Small intestine (tissue), 7 donors: ENCODE measurements at regions not wholly inside any gene's neighbourhood (a gene's known extent, or its start where the extent isn't known, plus 50 kb on each side); places are given as distances from the start of the nearest gene placed in this dataset.

Experiments used
- DNase-seq, 2 donors: peaks; one replicate each; pipeline versions ENCODE4 v3.0.0 to v3.0.0-alpha.2; 2013
- FAIRE-seq: peaks from 2 replicates; lab custom pipeline; 2012; peaks lifted over from hg19 to GRCh38; lab: Jason Lieb, UNC
- H3K27ac ChIP-seq, 3 donors: one replicate each; pipeline ENCODE4 v1.5.1; 2013; ENCODE audit warnings: low read length in 2 of 3, mild to moderate bottlenecking in 2 of 3, control low read depth in 1 of 3, inconsistent platforms in 1 of 3, low read depth in 1 of 3, moderate library complexity in 1 of 3
- H3K27me3 ChIP-seq, 3 donors: one replicate each; pipeline ENCODE4 v1.6.1; 2013; ENCODE audit warnings: low read length in 3 of 3, inconsistent platforms in 1 of 3; ENCODE audit not compliant: control insufficient read depth in 3 of 3, insufficient read depth in 3 of 3
- H3K36me3 ChIP-seq, 3 donors: one replicate each; pipeline ENCODE4 v1.6.1; 2013; ENCODE audit warnings: low read length in 3 of 3, inconsistent platforms in 1 of 3, low read depth in 1 of 3, mild to moderate bottlenecking in 1 of 3, moderate library complexity in 1 of 3; ENCODE audit not compliant: control insufficient read depth in 3 of 3, insufficient read depth in 2 of 3
- H3K4me1 ChIP-seq, 3 donors: one replicate each; pipeline ENCODE4 v1.6.1; 2013; ENCODE audit warnings: low read length in 2 of 3, inconsistent platforms in 1 of 3, low read depth in 1 of 3, mild to moderate bottlenecking in 1 of 3, moderate library complexity in 1 of 3; ENCODE audit not compliant: control insufficient read depth in 3 of 3, insufficient read depth in 2 of 3
- H3K4me3 ChIP-seq, 3 donors: one replicate each; pipeline ENCODE4 v1.5.1; 2013; ENCODE audit warnings: low read length in 3 of 3, control low read depth in 1 of 3, inconsistent platforms in 1 of 3, low read depth in 1 of 3, mild to moderate bottlenecking in 1 of 3, moderate library complexity in 1 of 3
- H3K9me3 ChIP-seq, 2 donors: one replicate each; pipeline ENCODE4 v1.6.1; 2013; ENCODE audit warnings: low read depth in 1 of 2, low read length in 1 of 2; ENCODE audit not compliant: control insufficient read depth in 2 of 2, insufficient read depth in 1 of 2
- WGBS, 3 donors: extraction: QIAGEN DNeasy Blood & Tissue Kit; methylation state at CpG; one replicate each; pipeline ENCODE4 v1.1.7; 2013; 5-methylcytosine and 5-hydroxymethylcytosine counted together
- donor health status: healthy with polysubstance abuse.
- donor health status: control.
- donor health status: control.
- donor health status: Bipolar disorder and iron deficiency.
- donor health status: healthy.

DNA sequence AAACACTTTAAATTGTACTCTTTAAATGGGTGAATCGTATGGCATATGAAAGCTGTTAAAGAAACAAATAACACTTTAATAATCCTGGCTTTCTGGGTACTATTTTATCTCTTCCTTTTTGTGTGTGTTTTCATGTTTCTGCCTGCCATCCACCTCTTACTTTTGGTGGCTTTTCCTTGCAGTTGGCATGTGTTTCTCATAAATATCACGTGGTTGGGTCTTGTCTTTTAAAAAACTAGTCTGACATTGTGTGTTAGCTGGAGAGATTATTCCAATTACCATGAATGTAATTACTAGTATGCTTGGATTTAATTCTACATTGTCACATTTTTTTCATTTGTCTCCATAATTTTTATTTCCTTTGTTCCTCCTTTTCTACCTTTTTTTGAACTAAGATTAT, 262.9 kb upstream of the B3GAT1 start:
- Histone ChIP-seq H3K4me3 (no peak overlapping the region), H3K27ac (no peak overlapping the region), H3K36me3 (no peaks in the 10 kb centered on the region), H3K4me1 (no peaks in the 10 kb centered on the region), H3K27me3 (peaks cover 0 to 9% (median 4%) of the 10 kb centered on the region in 3 donors), H3K9me3 (no peaks in the 10 kb centered on the region)
- FAIRE-seq: no peak
- DNase-seq: no peak
- WGBS, 3 donors: 55 to 61% (median 55%) methylated on average over 2 of the region's 2 CpGs

DNA sequence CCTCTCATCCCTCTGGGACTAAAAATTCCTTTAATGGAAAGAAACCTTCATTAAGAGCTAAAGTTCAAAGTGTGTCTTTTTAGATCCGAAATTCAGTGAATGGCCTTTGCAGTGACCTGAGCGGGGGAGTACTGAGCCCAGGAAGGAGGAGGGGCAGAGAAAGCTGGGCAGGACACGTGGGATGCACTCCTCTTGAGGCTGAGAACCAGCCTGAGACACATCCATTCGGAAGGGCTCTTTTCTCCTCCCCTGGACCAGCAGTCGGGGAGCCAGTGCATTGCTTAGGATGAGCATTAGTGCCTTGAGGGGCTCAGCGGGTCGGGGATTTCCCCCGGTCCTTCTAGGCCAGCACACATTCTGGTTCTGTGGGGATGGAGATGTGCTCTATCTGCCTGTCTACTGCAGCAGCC, 258.9 kb upstream of the B3GAT1 start:
- no peak overlapping the region for H3K27ac ChIP-seq
- no peaks in the 10 kb centered on the region for H3K4me1 ChIP-seq
- no peak for DNase-seq
- no peak for FAIRE-seq
- H3K27me3 ChIP-seq: peaks cover 0 to 17% (median 7%) of the 10 kb centered on the region in 3 donors
- H3K36me3 ChIP-seq: no peaks in the 10 kb centered on the region
- 53 to 65% (median 59%) methylated on average over 8 of the region's 8 CpGs for WGBS, 3 donors
- peaks cover 0 to 3% of the 10 kb centered on the region in 2 donors for H3K9me3 ChIP-seq
- H3K4me3 ChIP-seq: no peak overlapping the region

DNA sequence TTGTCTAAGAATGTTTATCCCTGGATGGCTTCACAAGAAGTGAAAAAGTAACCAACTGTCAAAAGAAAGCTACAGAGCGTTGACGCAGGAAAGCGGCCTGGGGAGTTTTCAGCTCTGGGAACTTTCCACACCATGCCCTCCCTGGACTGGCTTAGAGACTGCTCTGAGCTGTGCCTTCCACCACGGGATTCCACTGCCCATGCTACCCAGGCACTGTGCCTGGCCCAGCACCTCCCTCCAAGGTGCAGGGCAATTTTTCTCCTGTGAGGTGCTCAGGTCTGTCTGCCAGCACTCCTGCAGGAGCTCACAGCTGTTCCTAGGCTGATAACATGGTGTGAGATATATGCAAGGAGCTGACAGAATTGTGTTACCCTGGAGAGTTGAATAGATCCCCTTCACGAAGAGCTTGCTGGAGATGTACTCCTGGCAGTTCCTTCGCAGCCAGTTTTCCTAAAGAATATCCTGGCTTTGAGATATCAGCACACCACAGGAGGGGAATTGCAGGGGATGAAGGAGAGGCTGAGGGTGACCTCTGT, 258.3 kb upstream of the B3GAT1 start:
- Histone ChIP-seq H3K9me3 (peaks cover 0 to 3% of the 10 kb centered on the region in 2 donors), H3K36me3 (no peaks in the 10 kb centered on the region), H3K27me3 (peaks cover 0 to 17% (median 7%) of the 10 kb centered on the region in 3 donors), H3K4me1 (no peaks in the 10 kb centered on the region), H3K4me3 (no peak overlapping the region), H3K27ac (no peak overlapping the region)
- no peak for DNase-seq
- 59 to 71% (median 67%) methylated on average over 6 of the region's 6 CpGs for WGBS, 3 donors
- no peak for FAIRE-seq

DNA sequence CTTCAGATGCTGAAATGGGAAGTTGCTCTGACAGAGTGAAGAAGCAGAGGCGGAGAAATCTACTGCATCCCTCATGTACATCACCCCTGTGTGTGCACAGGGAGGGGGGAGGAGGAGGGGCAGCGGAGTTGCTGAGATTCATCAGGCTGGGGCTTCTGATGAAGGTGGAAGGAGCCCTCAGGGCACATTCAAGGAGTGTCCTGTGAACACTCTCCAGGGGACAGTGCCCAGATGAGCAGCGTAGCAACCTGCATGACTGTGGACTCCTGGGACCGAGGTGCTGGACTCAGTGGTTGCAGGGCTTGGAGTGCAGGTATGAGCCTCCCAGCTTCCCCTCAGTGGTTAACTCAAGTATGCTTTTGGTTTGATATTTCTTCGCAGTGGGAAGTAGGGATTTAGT, 257.8 kb upstream of the B3GAT1 start:
- FAIRE-seq: no peak
- Histone ChIP-seq H3K4me3 (no peak overlapping the region), H3K4me1 (no peaks in the 10 kb centered on the region), H3K36me3 (no peaks in the 10 kb centered on the region), H3K27ac (no peak overlapping the region), H3K9me3 (peaks cover 0 to 3% of the 10 kb centered on the region in 2 donors), H3K27me3 (peaks cover 0 to 17% (median 7%) of the 10 kb centered on the region in 3 donors)
- DNase-seq: no peak
- 80 to 88% (median 84%) methylated on average over 5 of the region's 5 CpGs for WGBS, 3 donors

DNA sequence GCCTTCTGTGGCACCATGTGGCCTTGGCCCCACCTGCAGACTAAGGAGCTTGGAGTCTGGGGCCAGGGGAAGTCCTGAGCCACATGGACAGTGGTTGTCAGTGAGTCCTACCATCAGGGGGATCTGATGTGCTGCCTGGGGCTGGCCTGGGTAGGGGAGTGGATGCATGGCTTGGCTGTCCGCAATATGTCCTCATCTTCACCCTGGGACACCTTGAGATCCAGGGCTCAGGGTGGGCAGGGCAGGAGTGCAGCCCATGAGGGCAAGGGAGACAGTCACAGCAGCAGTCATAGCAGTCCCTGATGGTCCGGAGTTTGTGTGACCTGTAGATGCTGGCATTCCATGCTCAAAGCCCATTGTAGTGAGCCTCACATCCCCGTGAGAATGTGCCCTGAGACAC, 256.8 kb upstream of the B3GAT1 start:
- Histone ChIP-seq H3K27ac (no peak overlapping the region), H3K4me1 (no peaks in the 10 kb centered on the region), H3K4me3 (no peak overlapping the region), H3K9me3 (peaks cover 0 to 3% of the 10 kb centered on the region in 2 donors), H3K36me3 (no peaks in the 10 kb centered on the region), H3K27me3 (peaks cover 0 to 17% (median 7%) of the 10 kb centered on the region in 3 donors)
- 83 to 90% (median 86%) methylated on average over 3 of the region's 3 CpGs for WGBS, 3 donors
- FAIRE-seq (no peak), DNase-seq (no peak)

DNA sequence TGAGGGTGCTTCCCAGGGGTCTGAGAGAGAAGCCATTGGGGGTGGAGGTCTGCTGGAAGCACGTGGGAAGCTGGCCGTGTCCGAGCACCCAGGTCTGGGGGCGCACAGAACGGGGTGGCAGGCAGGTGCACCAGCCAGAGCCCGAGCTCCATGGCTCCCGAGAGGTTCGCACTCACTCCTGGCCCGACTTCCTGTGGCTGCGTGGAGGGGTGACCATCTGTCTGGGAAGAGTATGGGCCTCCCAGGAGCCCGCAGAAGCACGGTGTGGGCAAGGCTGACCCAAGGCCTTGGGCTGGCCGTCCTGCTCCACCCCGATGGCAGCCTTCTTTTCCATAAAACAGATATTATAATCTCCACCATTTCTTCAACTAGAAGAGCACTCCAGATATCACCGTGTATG, 256.0 kb upstream of the B3GAT1 start:
- FAIRE-seq (no peak), DNase-seq (no peak)
- Histone ChIP-seq H3K9me3 (peaks cover 0 to 3% of the 10 kb centered on the region in 2 donors), H3K27me3 (peaks cover 0 to 17% (median 7%) of the 10 kb centered on the region in 3 donors), H3K4me3 (no peak overlapping the region), H3K36me3 (no peaks in the 10 kb centered on the region), H3K27ac (no peak overlapping the region), H3K4me1 (no peaks in the 10 kb centered on the region)
- 82 to 89% (median 88%) methylated on average over 15 of the region's 15 CpGs for WGBS, 3 donors

DNA sequence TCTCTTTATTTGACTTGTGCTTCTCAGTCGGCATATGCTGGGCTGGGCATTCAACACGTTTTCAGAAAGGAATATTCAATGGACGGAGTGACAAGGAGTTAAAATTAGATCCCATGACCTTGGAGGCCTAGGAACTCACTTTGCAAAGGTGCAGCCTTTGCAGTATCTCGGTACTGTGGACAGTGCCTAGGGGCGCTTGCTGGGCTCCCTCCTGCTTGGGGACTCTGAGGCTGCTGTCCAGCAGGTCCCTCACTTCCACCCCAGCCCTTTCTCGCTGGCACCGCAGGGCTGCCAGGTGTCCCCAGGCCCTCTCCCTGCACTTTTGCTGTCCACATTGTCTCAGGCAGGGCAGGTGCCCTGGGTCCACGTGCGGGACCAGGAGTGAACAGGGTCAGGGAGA, 255.5 kb upstream of the B3GAT1 start:
- no peak for DNase-seq
- FAIRE-seq: no peak
- H3K27me3 ChIP-seq: peaks cover 0 to 17% (median 7%) of the 10 kb centered on the region in 3 donors
- no peaks in the 10 kb centered on the region for H3K4me1 ChIP-seq
- H3K4me3 ChIP-seq: no peak overlapping the region
- peaks cover 0 to 3% of the 10 kb centered on the region in 2 donors for H3K9me3 ChIP-seq
- H3K27ac ChIP-seq: no peak overlapping the region
- 78 to 88% (median 80%) methylated on average over 9 of the region's 9 CpGs for WGBS, 3 donors
- no peaks in the 10 kb centered on the region for H3K36me3 ChIP-seq

DNA sequence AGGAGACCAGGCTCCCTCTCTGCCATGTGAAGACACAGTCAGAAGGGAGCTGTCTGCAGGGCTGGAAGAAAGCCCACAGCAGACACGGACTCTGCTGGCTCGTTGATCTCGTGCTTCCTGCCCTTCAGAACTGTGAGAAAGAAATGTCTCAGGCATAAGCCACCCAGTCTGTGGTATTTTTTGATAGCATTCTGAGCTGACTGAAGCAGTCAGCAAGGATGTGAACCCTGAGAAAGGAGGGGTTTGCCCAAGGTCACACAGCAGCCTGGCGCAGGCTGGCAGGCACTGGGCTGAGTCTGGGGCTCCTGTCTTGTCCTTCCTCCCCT, 255.1 kb upstream of the B3GAT1 start:
- Histone ChIP-seq H3K4me1 (no peaks in the 10 kb centered on the region), H3K36me3 (no peaks in the 10 kb centered on the region), H3K27ac (no peak overlapping the region), H3K9me3 (peaks cover 0 to 3% of the 10 kb centered on the region in 2 donors), H3K27me3 (peaks cover 0 to 17% (median 7%) of the 10 kb centered on the region in 3 donors), H3K4me3 (no peak overlapping the region)
- no peak for FAIRE-seq
- no peak for DNase-seq
- 70 to 85% (median 70%) methylated on average over 4 of the region's 4 CpGs for WGBS, 3 donors
